DND-41 (cell line): ENCODE measurements at regions not wholly inside any gene's neighbourhood (a gene's known extent, or its start where the extent isn't known, plus 50 kb on each side); places are given as distances from the start of the nearest gene placed in this dataset.

ENCODE experiments used
- ATAC-seq: fragments of 200-7000 bp; cut with Tn5 transposase; 3 replicates; pipeline ENCODE4 v1.9.1; 2021; ENCODE audit warnings: low read depth; ENCODE audit not compliant: insufficient read depth
- DNase-seq: peaks from one replicate; pipeline ENCODE4 v3.0.0-alpha.2; 2020
- H2AFZ ChIP-seq: 2 replicates; pipeline ENCODE4 v1.6.0; 2012; ENCODE audit warnings: low read depth, low read length
- H3K27ac ChIP-seq: 2 replicates; pipeline ENCODE4 v1.5.1; 2012; ENCODE audit warnings: low read length, inconsistent platforms
- H3K27me3 ChIP-seq: fragments of 200-600 bp; sonication (generic); 2 replicates; pipeline ENCODE4 v1.6.0; 2012; ENCODE audit warnings: low read length, mild to moderate bottlenecking, inconsistent platforms; ENCODE audit not compliant: insufficient read depth, poor library complexity
- H3K36me3 ChIP-seq: 2 replicates; pipeline ENCODE4 v1.5.1; 2012; ENCODE audit warnings: low read length, inconsistent platforms; ENCODE audit not compliant: insufficient read depth
- H3K4me1 ChIP-seq: 2 replicates; pipeline ENCODE4 v1.5.1; 2012; ENCODE audit warnings: mild to moderate bottlenecking, low read length; ENCODE audit not compliant: insufficient read depth
- H3K4me2 ChIP-seq: 2 replicates; pipeline ENCODE4 v1.6.0; 2012; ENCODE audit warnings: mild to moderate bottlenecking, moderate library complexity, low read length, inconsistent platforms; ENCODE audit not compliant: insufficient read depth
- H3K4me3 ChIP-seq, 2 experiments: fragments of 200-600 bp in 1 of 2; shearing (Covaris generic) in 1 of 2; 2 replicates each; pipeline ENCODE4 v1.5.1; 2012 to 2016; ENCODE audit warnings: inconsistent platforms in 2 of 2, low read length in 2 of 2, mild to moderate bottlenecking in 2 of 2, low read depth in 1 of 2, moderate library complexity in 1 of 2
- H3K79me2 ChIP-seq: 2 replicates; pipeline ENCODE4 v1.6.0; 2012; ENCODE audit warnings: low read length, inconsistent platforms; ENCODE audit not compliant: insufficient read depth
- H3K9ac ChIP-seq: 2 replicates; pipeline ENCODE4 v1.6.0; 2012; ENCODE audit warnings: low read depth, mild to moderate bottlenecking, inconsistent platforms, low read length, moderate library complexity
- H3K9me3 ChIP-seq: 2 replicates; pipeline ENCODE4 v1.5.1; 2012; ENCODE audit warnings: low read length, moderate library complexity, mild to moderate bottlenecking, inconsistent platforms; ENCODE audit not compliant: insufficient read depth, severe bottlenecking
- H4K20me1 ChIP-seq: 2 replicates; pipeline ENCODE4 v1.6.0; 2012; ENCODE audit warnings: low read length; ENCODE audit not compliant: insufficient read depth
- CTCF ChIP-seq: IDR thresholded peaks from 2 replicates; pipeline ENCODE4 v1.5.1; 2012; ENCODE audit warnings: borderline replicate concordance, low read length, moderate library complexity, mild to moderate bottlenecking; ENCODE audit not compliant: poor library complexity, severe bottlenecking; ENCODE audit errors: extremely low read depth
- EZH2 ChIP-seq: IDR thresholded peaks from 3 replicates; pipeline ENCODE4 v1.6.1; 2012; ENCODE audit warnings: borderline replicate concordance, low read depth, mild to moderate bottlenecking, moderate library complexity, low read length, inconsistent platforms; ENCODE audit not compliant: severe bottlenecking

DNA sequence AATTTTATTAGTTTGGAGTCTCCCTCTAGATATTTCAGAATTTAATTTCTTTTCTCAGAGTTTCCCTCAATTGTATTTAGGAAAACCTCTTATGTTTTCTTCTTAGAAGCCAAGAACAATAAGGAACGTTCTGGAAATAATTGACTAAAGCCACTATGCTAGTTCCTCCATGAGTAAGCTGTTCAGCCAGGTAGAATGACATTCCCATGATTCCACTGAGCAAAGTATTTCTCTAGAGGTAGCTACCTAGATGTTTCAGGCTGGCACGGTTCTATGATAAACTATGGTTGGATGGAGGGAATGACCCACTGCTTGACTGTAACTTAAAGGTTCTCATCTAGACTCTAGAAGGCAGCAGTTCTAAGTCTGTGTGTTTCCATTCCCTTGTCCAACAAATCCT lies 62.4 kb downstream of the CLDN17 start:
- H3K4me1 ChIP-seq: no peaks in the 10 kb centered on the region
- no peak overlapping the region for H3K9ac ChIP-seq
- H3K4me2 ChIP-seq: no peak overlapping the region
- no peaks in the 10 kb centered on the region for H3K79me2 ChIP-seq
- H3K4me3 ChIP-seq: no peak overlapping the region
- H2AFZ ChIP-seq: no peak overlapping the region
- no peak for ATAC-seq
- TF ChIP-seq EZH2 (no peak), CTCF (no peak)
- H3K9me3 ChIP-seq: no peaks in the 10 kb centered on the region
- H3K27ac ChIP-seq: no peak overlapping the region
- H4K20me1 ChIP-seq: no peaks in the 10 kb centered on the region
- no peak for DNase-seq
- no peaks in the 10 kb centered on the region for H3K36me3 ChIP-seq
- no peaks in the 10 kb centered on the region for H3K27me3 ChIP-seq

DNA sequence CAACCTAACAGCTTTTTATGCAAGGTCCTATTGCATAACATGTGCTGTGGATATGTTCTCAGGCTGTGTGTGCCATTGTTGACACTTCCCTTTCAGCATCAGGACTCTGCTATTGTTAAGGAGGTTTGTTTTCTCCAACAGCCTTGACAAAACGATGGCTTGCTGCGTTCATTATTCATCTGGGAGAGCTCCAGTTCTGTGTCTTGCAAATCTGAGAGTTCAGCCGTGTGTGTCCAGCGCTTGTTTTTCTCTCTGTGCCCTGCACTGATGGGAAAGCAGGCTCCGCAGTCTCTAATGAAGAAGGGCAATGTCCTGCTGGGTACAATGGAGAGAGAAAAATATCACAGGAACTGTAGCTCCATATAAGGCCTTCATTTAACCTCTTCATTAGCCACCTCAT lies 63.7 kb downstream of the CLDN17 start:
- Histone ChIP-seq H3K27me3 (no peaks in the 10 kb centered on the region), H3K9ac (no peak overlapping the region), H3K36me3 (no peaks in the 10 kb centered on the region), H3K9me3 (no peaks in the 10 kb centered on the region), H3K4me1 (no peaks in the 10 kb centered on the region), H3K4me3 (no peak overlapping the region), H2AFZ (no peak overlapping the region), H3K27ac (no peak overlapping the region), H3K4me2 (no peak overlapping the region), H3K79me2 (no peaks in the 10 kb centered on the region), H4K20me1 (no peaks in the 10 kb centered on the region)
- no peak for DNase-seq
- no peak for ATAC-seq
- TF ChIP-seq CTCF (no peak), EZH2 (no peak)

DNA sequence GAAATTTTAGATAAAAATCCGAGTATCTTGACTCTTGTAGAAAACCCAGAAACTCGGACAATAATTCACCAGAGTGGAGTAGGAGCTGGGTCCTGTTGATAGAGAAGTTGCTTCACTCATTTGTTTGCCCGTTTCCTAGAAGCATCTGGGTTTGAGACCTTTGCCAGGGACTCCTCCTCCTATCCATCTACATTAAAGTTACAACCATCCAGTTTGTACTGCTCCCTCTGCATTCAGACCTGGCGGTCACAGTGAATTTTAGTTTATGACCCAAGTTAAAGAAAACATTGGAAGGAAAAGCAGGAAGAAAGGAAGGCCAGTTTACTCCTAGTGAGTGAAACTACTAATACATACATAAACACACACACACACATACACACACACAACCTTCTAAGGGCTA lies 64.6 kb downstream of the CLDN17 start:
- Histone ChIP-seq H3K36me3 (no peaks in the 10 kb centered on the region), H3K9ac (no peak overlapping the region), H3K4me2 (no peak overlapping the region), H3K9me3 (no peaks in the 10 kb centered on the region), H3K79me2 (no peaks in the 10 kb centered on the region), H4K20me1 (no peaks in the 10 kb centered on the region), H3K27me3 (no peaks in the 10 kb centered on the region), H3K4me1 (no peaks in the 10 kb centered on the region), H3K27ac (no peak overlapping the region), H3K4me3 (no peak overlapping the region), H2AFZ (no peak overlapping the region)
- TF ChIP-seq EZH2 (no peak), CTCF (no peak)
- DNase-seq (no peak), ATAC-seq (no peak)

DNA sequence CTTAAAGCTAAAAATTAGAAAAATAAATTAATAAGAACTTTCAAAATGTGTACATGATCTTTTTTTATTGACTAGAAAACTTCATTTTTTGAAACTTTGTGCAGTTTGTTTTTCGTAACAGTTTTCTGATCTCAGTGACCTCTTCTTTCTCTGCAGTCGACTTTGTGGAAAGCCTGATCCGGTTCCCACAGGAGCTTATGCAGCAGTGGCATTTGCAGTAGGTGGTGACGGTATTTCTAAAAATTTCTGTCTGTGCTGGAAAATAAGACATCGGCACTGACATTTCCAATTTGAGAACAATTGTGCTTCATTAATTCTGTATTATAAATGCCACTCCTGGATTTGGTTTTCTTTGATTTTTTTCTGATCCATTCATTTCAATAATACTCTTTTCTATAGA lies 68.8 kb downstream of the CLDN17 start:
- TF ChIP-seq EZH2 (no peak), CTCF (no peak)
- Histone ChIP-seq H4K20me1 (no peaks in the 10 kb centered on the region), H3K4me2 (no peak overlapping the region), H3K9me3 (no peaks in the 10 kb centered on the region), H3K9ac (no peak overlapping the region), H3K27me3 (no peaks in the 10 kb centered on the region), H3K27ac (no peak overlapping the region), H3K79me2 (no peaks in the 10 kb centered on the region), H3K36me3 (no peaks in the 10 kb centered on the region), H2AFZ (no peak overlapping the region), H3K4me3 (no peak overlapping the region), H3K4me1 (no peaks in the 10 kb centered on the region)
- ATAC-seq (no peak), DNase-seq (no peak)
